GM19395 (cell line): ENCODE measurements at regions not wholly inside any gene's neighbourhood (a gene's known extent, or its start where the extent isn't known, plus 50 kb on each side); places are given as distances from the start of the nearest gene placed in this dataset.

Source experiments
- ATAC-seq: cut with Tn5 transposase; IDR thresholded peaks from one replicate; pipeline ENCODE4 v1.9.1; 2021; ENCODE audit warnings: mild to moderate bottlenecking, moderate library complexity; ENCODE audit not compliant: unreplicated experiment

DNA sequence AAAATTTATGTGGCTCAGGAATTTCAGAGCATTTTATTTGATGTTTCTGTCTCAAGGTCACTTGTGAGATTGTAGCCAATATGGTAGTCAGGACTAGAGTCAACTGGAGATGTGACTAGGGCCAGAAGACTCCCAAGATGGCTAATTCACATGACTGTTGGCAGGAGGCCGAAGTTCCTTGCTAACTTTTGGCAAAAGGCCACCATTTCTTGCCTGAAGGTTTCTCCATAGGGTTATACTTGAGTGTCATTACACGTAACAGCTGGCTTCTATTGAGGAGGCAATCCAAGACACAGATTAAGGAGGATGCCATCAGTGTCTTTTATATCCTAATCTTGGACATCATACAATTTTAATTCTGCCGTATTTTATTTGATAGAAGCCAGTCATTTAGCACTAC, 162.3 kb upstream of the MAOA start:
- ATAC-seq, result no peak

DNA sequence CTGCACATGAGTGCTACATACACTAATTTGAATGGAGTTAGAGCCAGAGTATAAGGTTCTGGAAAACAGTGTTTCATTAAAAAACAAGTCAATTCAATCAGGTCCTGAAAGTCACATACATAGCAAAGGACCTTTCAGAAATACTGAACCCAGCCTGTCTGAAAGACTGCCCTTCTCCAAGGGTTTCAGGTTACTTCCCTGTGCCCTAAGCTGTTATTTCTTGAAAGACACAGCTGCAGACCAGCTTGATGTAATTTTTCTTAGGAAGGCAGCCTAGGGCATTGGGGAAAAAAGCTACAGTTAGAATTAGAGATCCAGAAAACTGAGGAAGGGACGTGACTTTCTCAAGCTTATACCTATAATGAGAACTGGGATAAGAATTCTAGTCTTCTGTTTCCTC, 155.9 kb upstream of the MAOA start:
- no peak for ATAC-seq

DNA sequence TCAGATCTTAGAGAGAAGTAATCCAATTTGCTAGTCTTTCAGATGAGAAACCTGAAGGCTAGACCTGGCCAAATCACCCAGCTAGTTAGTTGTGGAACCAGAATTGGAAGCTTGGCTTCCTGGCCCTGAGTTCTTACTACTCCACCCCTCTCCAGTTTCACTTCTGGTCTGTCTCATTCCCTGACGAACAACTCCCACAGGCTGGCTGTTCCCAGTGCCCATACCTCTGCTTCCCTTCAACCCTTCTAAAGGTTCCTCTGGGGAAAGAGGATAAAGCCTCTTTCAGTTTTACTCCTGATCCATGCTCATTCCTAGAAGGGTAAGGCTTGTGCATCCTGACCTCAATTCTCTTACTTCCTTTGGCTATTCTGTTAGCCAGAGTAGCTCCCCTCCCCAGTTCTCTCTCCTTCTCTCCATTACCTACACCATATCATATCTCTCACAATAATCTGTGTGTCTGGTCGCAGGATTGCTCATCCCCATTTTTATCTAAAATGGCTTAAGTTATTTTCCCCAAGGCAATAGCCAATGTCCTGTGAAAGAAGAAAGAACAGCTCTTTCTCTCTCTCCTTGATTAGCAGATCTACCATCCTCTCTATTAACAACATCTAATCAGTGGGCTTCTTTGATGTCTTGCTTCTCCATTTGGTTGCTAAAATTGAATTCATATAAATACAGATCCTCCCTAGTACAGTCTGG, 155.0 kb upstream of the MAOA start:
- ATAC-seq, result no peak

DNA sequence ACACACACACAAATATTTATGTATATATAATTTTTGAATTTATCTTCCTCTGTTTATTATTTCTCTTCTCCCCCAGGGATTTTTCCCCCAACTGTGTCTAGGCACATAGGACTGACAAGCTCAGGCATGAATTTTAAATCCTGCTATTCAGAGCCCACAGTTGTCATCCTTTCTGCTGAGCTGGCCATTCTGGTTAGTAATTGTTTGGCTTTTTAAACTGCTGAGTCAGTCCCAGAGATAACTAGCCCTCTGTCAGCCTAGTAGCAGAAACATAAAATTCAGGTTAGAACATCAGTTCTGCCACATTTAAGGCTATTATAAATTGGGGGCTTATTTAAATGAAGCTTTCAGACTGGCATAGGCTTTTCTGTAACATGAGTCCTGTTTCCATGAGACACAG, 151.7 kb upstream of the MAOA start:
- no peak for ATAC-seq

DNA sequence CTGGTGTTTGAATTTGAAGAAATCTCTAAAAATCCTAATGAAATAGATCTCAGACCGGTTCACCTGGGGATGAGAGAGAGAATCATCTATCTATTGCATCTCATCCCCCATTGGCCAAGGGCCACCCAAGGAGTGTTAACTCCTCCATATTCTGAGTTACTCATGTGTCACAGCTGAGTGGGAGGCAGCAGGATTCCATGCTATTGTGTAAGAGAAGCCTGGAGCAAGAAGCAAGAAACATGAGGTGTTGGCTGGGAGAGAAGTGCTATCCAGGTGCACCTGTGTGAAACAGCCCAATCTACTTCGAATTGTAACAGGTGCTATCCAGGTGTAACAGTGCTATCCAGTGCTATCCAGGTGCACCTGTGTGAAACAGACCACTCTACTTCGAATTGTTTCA, 150.3 kb upstream of the MAOA start:
- no peak for ATAC-seq

DNA sequence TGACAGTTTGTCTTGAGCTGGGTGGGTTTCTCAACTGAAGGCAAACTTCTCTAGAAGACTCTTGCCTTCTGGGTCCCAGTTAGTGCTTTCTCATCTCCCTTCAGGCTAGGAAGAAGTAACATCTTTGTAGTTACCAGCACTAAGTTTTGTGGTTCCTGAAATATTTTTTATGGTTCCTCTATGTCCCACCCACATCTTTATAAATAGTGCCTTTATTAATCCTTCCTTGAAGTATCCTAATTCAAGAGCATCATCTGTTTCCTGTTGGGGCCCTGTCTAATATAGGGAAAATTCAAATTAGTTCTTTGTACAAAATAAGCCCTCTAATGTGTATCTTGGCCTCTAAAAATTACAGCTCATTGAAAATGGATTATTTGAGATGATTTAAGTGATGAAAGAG, 147.4 kb upstream of the MAOA start:
- ATAC-seq, result no peak

DNA sequence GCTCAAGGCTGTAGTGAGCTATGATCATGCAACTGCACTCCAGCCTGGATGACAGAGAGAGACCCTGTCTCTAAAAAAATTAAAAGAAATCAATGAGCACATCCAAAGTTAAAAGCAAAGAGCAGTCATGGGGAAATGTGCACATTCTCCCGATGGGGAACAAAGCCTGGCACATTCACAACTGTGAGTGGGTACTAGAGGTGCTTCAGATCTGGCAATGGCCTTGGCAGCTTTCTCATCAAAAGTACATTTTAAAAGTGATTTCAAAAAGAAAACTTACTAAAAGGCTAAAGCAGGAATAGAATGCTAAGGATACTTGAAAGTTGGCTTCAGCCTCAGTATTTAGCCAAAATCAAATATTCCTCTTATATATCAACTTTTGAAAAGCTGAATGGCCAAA, 145.9 kb upstream of the MAOA start:
- no peak for ATAC-seq

DNA sequence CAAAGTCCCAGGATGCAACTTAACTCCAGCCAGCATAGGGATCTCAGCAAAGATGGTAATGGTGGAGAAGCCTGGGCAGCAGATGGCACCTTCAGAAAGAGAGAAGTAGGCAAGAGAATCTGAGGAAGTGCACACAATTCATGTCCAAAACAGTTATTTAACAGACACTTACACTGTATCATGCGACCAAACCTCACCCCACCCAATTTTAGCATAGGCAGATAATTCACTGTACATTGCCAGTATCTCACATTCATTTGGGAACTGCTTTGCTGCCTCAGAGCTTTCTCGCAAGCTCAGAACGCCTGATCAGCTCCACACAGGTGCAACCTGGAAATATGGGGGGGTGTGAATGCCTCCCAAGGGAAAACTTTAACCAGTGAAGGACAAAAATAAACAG, 143.0 kb upstream of the MAOA start:
- ATAC-seq, result no peak

DNA sequence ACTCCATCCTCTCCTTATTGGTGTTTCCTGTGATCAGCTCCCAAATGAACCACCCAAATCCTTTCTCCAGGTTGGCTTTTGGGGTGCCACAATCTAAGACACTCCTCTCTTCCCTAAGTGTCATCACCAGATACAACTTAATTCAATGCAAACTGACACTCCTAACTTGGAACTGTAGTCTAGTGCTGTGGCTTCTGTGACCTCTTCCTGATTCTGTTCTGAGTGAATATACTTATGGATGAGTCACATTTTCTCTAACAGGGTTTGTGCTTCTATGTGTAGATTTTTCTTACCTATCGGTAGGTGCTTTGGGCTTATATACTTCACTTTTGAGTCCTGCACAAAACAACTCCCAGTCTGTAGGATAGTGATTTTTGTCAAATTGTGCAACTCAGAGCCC, 141.3 kb upstream of the MAOA start:
- no peak for ATAC-seq

DNA sequence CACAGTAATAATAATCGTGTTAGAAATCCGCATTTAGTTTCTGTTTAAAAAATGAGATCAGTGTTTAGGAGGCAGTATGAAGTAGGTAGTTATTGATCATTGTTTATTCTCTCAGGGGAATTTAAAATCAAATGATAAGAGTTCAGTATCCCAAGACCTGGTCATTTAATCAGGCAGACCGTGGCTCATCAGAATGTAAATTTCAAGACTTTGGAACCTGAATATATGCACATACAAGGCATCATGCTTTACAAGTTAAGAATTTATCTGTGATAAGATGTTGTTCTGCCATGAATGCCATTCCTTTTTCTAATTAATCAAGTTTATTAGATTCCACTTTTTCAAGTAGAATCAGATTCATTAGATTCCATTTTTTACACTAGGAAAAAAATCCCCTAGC, 133.5 kb upstream of the MAOA start:
- ATAC-seq, result no peak

DNA sequence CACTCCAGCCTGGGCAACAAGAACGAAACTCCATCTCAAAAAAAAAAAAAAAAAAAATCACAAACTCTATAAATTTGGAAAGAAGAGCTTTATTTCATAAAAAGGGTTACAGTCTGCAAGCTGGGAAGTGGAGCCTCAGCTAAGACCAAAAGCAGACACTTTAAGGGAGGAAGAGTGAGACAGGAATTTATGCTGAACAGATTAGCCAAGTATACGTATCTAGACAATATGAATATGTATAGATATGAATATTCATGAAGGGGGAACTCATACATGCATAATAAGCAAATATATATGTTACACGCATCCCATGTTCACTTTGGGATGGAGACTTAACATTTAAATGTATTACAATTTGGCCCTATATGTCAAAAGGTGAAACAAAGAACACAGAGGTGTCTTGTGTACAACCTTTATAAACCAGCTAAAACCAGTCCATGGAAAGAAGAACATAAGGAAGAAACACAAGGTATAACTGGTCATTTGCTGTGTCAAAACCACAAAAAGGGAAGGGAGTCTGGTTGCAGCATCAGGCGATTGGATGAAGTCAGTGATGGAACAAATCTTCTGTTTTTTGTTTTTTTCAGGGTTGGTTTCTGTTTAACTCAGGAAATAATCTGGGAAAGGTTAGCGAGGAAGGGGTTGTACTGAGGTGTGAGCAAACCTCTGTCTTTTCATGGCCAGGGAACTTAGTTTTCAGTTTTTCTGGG, 130.0 kb upstream of the MAOA start:
- ATAC-seq, result no peak

DNA sequence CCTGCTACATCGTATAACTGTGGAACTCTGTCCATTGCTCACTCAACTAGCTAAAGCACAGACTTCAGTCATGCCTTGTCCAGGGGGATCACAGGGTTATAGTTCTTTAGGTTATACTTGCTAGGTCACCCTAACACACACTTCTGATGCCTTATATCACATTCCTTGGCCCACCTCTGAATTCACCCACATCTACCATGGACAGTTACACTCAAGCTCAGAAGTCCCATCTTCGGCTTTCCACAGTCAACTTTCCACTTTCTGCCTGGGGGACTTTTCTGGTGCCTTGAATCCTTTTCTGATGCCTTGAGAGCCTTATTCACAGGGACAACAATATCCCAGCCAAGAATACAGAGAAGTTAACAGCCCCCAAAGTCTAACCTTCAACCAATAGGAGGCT, 129.2 kb upstream of the MAOA start:
- no peak for ATAC-seq

DNA sequence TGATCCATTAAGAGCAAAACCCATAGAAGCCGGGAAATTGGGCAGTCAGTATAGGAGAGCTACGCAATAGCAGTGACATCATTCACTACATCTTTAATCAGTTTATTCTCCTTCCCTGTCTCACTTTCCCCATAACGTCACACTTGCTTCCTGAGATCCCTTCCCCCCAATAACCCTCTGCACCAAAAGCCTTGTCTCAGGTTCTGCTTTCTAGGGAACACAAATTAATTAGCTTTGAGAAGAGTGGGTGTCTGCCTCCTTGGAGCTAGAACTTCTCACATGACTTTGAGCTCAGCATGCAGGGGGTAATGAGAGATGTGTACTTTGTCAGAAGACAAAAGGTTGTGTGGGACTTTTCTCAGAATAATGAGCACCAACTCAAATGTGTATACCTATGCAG, 128.3 kb upstream of the MAOA start:
- no peak for ATAC-seq

DNA sequence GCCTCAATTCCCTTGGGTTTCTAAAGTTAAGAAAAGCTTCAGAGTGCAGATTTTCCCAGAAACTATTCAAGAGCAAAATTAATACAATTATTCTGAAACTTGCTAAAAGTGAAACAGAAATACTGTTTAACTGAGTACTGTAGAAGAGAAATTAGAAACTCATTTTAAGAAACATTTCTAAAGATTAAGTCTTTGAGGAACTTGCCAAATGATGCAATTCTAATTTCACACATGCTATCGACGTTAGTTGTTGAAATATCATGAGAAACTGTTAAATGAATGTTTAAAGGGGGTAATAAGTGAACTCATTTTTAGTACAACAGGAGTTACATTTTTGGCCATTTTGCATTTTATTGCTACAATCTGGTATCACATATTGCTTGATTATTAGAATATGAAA, 125.3 kb upstream of the MAOA start:
- no peak for ATAC-seq

DNA sequence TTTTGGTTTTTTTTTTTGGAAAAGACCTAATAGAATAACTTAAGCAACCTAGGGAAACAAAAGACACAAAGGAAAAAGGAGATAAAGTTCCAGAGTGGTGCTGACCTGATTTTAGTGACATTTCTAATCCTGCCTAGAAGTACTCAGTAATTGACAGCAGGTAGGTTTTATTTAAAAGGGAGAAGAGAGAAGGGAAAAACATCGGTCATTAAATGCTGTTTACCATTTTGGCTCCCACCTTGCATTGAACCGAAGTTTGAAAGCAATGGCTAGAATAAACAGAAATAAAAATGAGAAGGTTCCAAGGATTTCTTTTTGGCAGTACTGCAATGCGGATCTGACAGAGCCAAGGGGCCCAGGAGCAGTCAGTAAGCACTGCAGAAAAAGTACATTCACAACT, 115.8 kb upstream of the MAOA start:
- no peak for ATAC-seq

DNA sequence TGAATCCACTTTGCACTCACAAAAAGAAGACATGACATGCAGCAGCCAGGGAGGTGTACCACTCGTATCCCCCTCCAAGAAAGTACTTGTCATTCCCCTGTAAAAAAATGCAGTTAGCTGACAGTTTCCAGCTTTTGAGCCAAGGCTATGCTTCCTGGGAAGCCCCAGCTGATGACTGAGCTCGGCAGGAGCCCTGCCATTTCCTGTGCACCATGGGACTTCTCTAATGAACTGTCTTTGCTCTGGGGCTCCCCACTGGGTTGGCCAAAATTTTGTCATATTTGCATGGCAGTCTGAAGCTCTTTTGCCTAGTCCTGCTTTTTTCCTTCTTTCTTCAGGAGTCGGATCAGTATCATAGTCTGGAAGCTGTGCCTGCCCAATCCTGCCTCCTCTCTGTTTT, 104.5 kb upstream of the MAOA start:
- ATAC-seq, result no peak

DNA sequence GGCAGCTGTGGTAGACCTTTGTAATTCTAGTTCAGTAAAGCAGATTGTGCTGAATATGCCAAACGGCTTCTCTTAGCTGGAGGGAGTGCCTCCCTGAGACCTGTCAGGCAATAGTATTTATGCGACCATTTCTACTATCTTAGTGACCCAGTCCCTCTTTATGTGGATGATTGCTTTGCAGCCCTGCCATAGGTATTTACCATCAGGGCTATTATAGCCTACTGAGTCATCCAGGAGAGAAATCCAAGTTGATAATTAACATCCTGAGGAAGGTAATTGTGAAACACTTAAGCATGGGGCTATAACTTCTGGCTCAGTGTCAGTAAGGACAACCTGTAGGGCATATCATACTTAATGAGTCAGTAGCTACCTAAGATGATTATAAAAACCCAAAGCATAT, 103.9 kb upstream of the MAOA start:
- no peak for ATAC-seq

DNA sequence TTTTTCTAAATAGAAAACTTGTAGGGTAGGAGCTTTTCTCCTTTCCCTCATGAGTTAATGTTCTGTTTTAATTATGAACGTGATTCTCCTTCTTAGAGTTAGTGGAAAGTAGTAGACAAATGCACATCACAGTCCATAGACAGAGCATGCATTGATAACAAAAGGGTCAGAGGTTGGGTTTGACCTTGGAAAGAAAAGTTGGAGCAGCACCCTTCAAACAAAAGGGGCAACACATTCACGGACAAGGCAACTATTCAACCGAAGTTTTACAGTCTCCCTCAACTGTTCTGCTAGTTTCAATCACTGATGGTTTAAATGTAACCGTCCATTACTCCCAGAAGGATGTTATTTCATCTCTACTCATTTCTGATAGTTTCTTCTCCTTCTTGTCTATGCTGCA, 103.4 kb upstream of the MAOA start:
- ATAC-seq, result no peak

DNA sequence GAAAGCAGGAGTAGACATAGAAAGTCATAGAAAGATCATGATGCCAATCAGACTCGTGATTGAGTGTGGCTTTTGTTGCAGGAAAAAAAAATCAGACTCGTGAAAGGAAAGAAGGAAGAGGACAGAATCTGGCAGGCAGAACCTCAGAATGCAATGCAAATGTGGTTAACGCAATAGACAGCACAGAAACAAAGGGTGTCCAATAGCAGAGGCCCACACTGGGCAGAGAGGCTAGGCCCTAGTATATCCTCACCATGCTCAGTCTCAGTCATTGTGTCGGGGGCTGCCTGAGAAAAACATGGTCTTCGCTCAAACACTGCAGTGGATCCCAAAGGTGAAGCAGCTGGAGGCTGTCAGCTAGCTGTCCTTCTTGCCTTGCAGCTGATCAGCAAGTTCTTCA, 102.8 kb upstream of the MAOA start:
- no peak for ATAC-seq

DNA sequence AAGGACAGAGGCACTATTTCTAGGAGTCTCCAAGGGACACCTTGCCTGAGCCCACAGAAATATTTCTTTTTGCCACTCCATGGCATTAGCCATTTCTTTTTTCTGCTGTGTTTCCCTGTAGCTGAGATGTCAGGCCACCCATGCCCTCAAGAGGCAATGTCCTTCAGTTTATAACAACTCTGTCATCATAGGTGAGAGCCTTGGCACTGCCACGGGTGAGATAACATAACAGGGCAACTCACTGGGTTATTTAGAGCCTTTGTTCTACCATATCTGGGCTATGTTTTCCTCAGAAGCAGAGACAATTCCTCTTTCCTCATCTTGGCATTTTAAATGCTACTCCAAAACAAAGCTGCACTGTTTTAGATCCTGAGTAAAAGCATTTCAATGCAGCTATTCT, 99.9 kb upstream of the MAOA start:
- no peak for ATAC-seq

DNA sequence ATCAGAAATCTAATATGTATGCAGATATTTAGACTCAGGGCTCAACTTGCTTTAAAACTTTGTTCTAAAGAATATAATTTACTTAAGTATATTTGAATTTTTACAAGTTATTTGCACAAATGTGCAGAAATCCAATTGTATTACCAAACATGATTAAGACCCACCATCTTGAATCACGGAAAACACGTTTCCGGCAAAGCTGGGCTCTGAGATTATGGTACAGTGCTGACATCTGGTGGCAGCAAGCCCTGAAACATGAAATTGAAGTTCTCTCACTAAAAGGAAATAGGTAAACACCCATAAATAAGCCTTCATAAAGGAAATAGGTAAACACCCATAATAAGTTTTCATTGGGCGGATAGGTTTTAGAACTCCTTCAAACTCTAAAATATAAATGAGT, 98.3 kb upstream of the MAOA start:
- ATAC-seq, result no peak

DNA sequence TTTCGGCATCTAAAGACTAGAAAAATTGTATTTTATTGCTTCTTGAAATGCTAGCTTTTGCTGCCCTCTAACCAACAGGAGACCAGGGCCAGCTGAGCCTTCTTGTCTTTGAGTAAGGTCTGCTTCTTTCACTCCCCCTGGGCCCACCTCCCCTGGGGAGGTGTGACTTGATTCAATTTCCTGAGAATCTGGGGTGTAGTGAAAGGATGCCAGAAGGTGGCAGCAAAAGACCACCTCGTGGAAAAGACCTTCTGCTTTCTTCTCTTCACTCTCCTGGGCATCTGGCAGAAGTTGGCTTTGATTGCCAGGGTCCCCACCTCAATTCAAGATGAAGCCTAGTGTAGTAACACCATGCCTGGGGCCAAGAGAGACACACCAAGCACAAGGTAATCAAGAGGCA, 96.5 kb upstream of the MAOA start:
- ATAC-seq, result no peak
